ENCODE measurements at regions not wholly inside any gene's neighbourhood (a gene's known extent, or its start where the extent isn't known, plus 50 kb on each side); places are given as distances from the start of the nearest gene placed in this dataset. TPM values are rescaled to one million over a fixed set of nuclear protein-coding genes. Genes with fewer than 3 reads are reported as not detected.

DNA sequence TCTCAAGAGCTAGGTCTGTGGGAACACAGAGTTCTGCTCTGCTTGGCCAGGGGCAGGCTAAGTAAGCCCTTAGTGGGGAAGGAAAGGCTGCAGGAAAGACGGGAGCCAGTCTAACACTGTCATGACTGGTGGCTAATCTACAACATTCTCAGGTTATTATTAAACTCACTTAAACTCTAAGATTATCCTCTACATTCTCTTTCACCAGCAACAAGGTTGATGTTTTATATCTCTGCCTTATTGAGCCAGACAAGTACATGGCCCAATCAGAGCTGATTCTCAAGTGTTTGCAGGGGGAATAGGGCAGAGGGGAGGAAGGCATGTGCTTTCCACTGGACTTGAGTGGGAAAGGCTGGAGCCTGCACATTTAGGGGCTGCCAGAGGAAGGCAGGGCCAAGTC lies 50.9 kb upstream of the FAM241A start:
- Histone ChIP-seq H3K4me3 (replicated peaks in 1 of 3; ENCODE audit: insufficient read depth in 1 of 3, low read depth in 1 of 3, low read length in 3 of 3) (no peak overlapping the region), H3K36me3 (ENCODE audit: control insufficient read depth in 2 of 2, extremely low read depth in 1 of 2, insufficient read depth in 2 of 2, low read length in 2 of 2) (no peaks in the 10 kb centered on the region), H3K4me2 (ENCODE audit: insufficient read depth, low read length) (no peak overlapping the region), H3K79me2 (ENCODE audit: control insufficient read depth, insufficient read depth, low read length) (no peaks in the 10 kb centered on the region), H2AFZ (ENCODE audit: low read depth, low read length) (no peak overlapping the region), H3K27ac (ENCODE audit: insufficient read depth, low read depth, low read length) (no peak overlapping the region), H3K27me3 (ENCODE audit: control insufficient read depth in 2 of 2, insufficient read depth in 2 of 2, low read length in 2 of 2) (no peaks in the 10 kb centered on the region), H4K20me1 (replicated peaks; ENCODE audit: control insufficient read depth, extremely low read depth, insufficient read depth, low read length) (no peaks in the 10 kb centered on the region), H3K9me3 (replicated peaks; ENCODE audit: control insufficient read depth, insufficient read depth, low read length) (no peaks in the 10 kb centered on the region), H3K4me1 (ENCODE audit: control insufficient read depth, extremely low read depth, insufficient read depth, low read length) (no peaks in the 10 kb centered on the region), H3K9ac (replicated peaks; ENCODE audit: extremely low read depth, insufficient read depth, low read length) (no peak overlapping the region), H3K9me1 (replicated peaks; ENCODE audit: control insufficient read depth, extremely low read depth, insufficient read depth, low read length) (no peaks in the 10 kb centered on the region)
- DNase-seq (ENCODE audit: low read depth, low spot score) (no peak), FAIRE-seq (no peak)
- dilution Hi-C loops (cut with MboI; ENCODE audit: extremely low pct_ligation_motif_present, low sequenced_read_pairs) = no loop called here
- no TSS peak for BruUV-seq (replicated peaks)
- TF ChIP-seq, protein P1, sequence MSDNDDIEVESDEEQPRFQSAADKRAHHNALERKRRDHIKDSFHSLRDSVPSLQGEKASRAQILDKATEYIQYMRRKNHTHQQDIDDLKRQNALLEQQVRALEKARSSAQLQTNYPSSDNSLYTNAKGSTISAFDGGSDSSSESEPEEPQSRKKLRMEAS (IDR thresholded peaks at IDR 0.05; ENCODE audit: insufficient read depth, insufficient read length) = no peak
- TF ChIP-seq GATA2 (IDR thresholded peaks at IDR 0.05; ENCODE audit: insufficient read depth, insufficient read length, low read depth, low read length) (no peak), JUN (IDR thresholded peaks at IDR 0.05; ENCODE audit: borderline replicate concordance, insufficient read depth, insufficient read length, low read depth) (no peak), MYC (IDR thresholded peaks at IDR 0.05; ENCODE audit: low read depth, low read length) (no peak), EZH2 (IDR thresholded peaks at IDR 0.05; ENCODE audit: borderline replicate concordance, low read depth, low read length, severe bottlenecking) (no peak), FOS (IDR thresholded peaks at IDR 0.05; ENCODE audit: borderline replicate concordance, insufficient read depth, low read length) (no peak), POLR2A (IDR thresholded peaks at IDR 0.05; ENCODE audit: low read depth, low read length) (no peak), POLR2AphosphoS5 (IDR thresholded peaks at IDR 0.05; ENCODE audit: insufficient read depth, low read depth, low read length) (no peak)
- TF ChIP-seq, protein P2, sequence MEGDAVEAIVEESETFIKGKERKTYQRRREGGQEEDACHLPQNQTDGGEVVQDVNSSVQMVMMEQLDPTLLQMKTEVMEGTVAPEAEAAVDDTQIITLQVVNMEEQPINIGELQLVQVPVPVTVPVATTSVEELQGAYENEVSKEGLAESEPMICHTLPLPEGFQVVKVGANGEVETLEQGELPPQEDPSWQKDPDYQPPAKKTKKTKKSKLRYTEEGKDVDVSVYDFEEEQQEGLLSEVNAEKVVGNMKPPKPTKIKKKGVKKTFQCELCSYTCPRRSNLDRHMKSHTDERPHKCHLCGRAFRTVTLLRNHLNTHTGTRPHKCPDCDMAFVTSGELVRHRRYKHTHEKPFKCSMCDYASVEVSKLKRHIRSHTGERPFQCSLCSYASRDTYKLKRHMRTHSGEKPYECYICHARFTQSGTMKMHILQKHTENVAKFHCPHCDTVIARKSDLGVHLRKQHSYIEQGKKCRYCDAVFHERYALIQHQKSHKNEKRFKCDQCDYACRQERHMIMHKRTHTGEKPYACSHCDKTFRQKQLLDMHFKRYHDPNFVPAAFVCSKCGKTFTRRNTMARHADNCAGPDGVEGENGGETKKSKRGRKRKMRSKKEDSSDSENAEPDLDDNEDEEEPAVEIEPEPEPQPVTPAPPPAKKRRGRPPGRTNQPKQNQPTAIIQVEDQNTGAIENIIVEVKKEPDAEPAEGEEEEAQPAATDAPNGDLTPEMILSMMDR (IDR thresholded peaks at IDR 0.05; ENCODE audit: extremely low read depth in 1 of 2, insufficient read depth in 1 of 2, low read depth in 1 of 2, low read length in 2 of 2) = no peak
- ChIA-PET POLR2A (no interaction called here), CTCF (interaction anchor here (1.0 to 1.4 kb wide), 3 partner anchors 9 to 48 kb away, joined by 3 read pairs; no protein-coding TSS in a partner anchor)
- intact Hi-C loops (cut with micrococcal nuclease) = loop anchor here (1.0 kb wide), 1 partner anchor 11 kb away; no protein-coding TSS in a partner anchor

MicroRNAs in the stretch of these regions (microRNA counts, 767-probe panel; counts per million panel counts)
- microRNA hsa-miR-297 = 723 counts per million, percentile 96 among the panel's probes with 10 or more counts

Small RNAs in the stretch of these regions (microRNA-seq; reads per million reads assigned to microRNA genes)
- not detected for gene MIR297 (ENCODE audit: borderline number of aligned reads, borderline replicate concordance)

Small RNAs in the stretch of these regions (small RNA-seq; reads per million reads assigned to genes)
- gene MIR297 (ENCODE audit: insufficient read depth, insufficient read length, low read depth, low replicate concordance) = not detected
- not detected for gene RNU6-289P (ENCODE audit: insufficient read depth, insufficient read length, low read depth, low replicate concordance)

Data from endothelial cell of umbilical vein (primary cell).